ENCODE measurements at regions not wholly inside any gene's neighbourhood (a gene's known extent, or its start where the extent isn't known, plus 50 kb on each side); places are given as distances from the start of the nearest gene placed in this dataset.

DNA sequence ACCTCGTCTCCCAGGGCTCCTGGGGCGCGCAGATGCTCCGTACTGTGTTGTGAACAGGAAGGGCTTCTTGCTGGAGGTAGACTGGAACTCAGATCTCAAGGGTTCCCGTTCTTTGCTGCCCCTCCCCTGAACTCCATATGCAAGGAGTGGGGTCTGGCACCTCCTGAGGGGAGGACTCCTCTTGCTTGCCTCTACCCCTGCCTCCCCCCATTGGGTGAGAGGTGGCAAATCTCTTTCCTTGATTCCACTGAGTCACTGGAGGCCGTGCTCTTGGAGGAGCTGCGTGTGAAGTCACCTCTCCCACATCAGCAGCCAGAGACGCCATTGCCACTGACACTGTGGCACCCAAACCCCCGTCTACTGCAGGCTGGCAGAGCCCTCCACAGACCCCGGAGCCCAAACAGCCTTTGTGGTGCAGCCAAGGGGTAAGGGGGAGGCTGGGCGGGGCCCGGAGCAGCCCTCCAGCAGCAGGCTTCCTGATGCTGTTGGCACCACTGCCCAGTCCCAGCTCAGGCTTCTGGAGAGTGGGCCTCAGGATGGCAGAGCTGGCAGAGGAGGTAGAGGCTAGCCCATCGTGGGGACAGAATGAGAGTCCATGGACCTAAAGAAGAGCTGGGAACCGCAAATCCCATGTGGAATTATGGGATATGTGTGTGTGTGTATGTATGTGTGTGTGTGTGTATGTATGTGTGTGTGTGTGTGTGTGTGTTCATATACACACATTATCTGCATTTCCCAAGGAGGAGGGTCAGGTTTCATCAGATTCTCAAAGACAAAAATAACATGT, 104.9 kb upstream of the RUNX3 start:
- DNase-seq = no peak

DNA sequence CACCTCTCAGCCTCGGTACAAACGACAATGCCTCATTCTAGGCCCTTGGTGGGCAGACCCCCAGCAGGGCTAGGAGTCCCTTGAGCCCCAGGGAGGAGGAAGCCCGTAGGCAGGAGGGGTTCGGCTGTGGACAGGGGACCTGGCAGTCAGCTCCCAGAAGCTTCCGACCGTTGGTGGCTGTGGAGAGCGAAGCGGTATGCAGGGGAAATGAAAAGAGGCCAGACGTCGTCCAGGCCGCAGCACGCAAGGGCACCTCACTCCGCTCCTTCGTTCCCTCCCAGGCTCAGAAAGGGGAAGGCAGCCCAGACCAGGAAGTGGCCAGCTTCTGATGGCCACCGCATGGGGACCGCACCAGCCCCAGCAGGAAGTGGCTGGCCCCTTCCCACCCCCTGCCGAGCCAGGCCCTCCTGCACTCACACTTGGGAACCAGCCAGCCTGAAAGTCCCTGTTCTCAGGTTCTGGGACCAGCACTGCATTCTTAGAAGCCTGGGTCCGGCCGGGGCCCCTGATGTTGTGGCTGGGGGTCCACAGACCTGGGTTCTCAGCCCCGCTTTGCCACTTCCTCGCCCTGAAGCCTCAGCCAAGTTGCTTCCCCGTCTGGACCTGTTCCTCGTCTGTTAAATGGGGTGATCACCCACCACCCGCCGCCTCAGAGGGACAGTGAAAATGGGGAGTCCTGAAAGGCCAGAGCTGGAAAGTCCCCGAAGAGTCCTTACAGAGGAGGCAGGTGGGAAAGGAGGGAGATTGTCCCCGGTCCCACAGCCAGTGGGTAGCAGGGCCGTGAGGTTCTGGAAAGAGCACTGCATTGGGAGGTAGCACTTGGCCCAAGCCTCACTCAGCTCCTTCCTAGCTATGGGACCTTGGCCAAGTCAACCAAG, 104.0 kb upstream of the RUNX3 start:
- DNase-seq = peak; percentile 56

DNA sequence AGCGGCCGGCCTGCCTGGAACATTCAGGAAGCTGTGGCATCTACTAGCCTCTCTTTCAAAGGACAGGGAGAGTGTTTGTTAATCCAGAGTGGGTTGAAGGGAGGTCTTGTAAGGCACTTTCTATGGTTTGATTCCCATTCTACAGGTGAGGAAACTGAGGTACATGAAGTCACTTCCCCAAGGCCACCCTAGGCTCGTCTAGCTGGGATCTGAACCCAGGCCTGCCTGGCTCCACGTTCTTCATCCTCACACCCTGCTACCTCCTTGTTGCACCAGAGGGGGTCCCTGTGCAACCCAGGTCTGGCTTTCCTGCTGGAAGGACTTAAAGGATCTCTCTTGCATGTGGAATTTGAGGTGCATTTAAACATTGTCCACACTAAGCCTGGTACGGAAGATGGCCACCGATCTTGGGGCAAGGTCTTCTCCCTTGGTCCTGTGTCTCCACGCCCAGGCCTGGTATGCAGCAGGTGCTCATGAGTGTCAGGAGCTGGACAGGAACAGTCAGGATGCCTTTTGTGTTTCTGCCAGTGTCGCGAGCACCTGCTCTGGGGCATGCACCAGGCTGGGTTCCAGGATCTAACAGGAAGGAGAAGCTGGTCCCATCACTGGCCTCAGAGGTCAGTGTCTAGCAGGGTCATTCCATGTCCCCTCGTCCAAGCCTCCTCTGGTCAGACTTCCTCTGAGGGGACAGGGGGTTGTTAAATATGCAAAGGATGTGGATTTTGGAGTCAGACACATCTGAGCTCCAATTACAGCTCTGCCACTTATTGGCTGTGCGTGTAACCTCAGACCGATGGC, 103.2 kb upstream of the RUNX3 start:
- no peak for DNase-seq

DNA sequence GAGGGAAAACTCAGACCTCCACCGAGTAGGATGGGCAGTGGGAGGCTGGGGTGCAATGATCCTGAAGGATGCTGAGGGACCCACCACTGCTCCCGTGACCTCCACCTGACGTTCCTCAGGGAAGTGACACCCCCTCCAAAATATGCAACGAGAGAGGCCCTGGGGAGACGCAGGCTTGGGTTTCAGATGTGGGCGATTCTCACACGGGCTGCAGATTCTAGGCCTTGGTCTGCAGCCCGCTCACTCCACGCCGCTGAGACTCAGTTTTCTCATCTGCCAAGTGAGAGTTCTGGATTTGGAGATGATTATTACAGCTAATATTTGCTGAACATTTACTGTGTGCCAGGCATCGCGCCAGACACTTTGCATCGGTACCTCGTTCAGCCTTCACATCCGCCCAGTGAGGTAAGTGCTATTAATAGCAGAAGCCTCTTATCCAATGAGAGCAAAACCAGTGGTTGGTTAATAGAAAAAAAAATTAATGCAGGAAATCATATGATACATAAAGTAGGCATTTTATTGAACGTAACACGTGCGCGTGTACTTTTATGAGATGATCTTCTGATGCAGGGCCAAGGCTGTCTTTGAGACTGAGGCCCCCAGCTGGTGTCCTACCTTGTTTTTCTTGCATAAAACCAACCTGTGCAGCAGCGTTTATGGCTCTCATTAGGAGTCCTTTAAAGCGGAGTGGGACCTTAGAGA, 102.0 kb upstream of the RUNX3 start:
- peak; percentile 90 for DNase-seq

DNA sequence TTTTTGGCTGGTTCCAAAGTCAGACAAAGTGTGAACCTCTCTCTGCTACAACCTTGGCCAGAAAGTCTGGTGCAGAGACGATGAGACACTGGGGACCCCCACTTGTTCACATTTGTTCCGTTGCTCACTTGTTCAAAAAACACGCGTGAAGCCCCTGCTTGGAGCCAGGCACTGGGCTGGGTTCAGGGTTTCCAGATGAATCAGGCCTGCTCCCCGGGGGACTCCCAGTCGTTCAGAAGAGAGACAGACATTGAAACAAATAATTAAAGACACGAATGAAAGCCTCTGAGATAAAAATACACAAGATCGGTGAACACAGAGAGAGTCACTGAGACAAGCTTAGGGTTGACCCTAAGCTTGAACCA, 101.5 kb upstream of the RUNX3 start:
- peak; percentile 39 for DNase-seq

DNA sequence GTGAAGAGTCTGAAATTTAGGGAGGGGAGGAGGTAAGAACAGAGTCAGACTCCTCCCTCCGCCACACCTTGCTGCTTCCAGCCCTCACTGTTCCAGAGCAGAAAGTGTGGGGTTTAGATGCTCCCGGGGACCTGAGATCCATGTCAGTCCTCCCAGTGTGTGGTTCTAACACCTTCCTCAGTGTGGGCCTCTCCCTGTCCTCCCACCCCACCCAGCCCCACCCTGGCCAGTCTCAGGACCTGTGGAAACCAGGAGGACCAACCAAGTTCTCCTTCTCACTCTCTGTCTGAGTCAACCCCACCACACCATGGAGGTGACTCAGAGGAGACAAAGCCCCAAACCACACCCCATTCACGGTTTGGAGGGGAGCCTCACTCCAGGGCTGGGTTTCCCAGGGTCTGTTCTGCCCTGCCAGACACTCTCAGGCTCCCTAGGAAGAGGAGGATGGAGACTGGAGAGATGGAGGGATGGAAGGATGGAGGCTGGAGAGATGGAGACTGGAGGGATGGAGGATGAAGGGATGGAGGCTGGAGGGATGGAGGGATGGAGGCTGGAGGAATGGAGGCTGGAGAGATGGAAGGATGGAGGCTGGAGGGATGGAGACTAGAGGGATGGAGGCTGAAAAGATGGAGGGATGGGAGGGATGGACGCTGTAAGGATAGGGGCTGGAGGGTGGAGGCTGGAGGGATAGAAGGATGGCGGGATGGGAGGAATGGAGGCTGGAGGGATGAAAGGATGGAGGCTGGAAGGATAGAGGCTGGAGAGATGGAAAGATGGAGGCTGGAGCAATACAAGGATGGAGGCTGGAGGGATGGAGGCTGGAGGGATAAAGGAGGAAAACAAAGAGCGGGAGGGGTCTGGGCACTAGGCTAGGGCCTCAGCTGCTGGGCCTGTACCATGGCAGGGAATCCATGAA, 100.9 kb upstream of the RUNX3 start:
- DNase-seq = peak; percentile 74

DNA sequence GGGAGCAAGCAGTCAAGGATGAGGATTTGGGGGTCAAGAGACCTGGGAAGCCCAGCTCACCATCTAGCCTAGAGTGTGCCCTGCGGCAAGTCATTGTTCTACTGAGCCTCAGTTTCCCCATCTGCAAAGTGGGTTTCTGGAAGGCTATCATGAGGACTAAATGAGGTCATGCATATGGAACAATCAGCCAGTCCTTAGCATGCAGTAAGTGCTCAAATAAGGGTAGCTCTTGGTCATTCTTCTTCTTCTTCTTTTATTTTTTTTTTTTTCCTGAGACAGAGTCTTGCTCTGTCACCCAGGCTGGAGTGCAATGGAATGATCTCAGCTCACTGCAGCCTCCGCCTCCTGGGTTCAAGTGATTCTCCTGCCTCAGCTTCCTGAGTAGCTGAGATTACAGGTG, 99.9 kb upstream of the RUNX3 start:
- DNase-seq = no peak

DNA sequence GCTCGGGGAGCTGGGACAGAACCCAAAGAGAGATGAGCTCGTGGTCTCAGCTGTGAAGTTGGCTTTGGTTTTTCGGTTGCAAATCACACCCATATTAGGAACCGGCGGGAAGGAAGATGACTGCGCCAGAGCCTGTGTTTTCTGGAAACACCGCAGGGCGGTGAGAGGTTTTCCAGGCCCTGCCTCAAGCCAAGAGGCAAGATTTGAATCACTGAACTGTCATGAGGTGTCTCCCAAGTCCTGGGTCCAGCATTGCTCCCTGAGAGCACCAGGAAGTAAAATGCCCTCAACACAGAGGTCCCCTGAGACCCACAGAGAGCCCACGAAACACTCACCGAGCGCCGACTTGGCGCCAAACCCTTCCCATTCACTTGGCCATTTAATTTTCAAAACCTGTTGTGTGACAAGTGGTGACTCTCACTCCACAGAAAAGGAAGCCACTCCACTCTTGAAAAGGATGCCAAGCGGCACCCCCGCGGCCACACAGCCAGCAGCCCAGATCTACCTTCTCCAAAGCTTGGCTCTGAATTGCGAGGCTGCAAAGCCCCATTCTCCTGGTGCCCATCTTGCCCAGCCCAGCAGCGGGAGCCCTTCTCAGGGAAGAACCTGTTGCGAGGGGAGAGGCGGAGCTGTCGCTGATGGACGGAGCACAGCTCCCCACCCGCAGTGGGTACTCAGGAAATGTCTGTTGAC, 99.0 kb upstream of the RUNX3 start:
- peak; percentile 49 for DNase-seq

DNA sequence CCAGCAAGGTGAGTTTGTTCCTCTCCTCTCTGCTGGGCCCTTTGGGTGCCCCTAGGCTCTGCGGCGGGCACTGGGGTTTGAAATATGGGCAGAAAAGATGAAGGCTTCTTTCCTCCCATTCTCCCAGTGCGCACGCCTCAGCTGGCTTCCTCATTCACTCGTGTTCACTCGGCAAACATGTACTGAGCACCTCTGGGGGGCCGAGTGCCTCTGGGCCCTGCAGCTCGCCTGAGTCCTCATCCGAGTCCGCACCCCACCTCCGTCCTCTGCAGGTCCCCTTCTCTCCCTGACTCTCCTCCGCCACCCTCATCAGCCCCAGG, 98.5 kb upstream of the RUNX3 start:
- no peak for DNase-seq

DNA sequence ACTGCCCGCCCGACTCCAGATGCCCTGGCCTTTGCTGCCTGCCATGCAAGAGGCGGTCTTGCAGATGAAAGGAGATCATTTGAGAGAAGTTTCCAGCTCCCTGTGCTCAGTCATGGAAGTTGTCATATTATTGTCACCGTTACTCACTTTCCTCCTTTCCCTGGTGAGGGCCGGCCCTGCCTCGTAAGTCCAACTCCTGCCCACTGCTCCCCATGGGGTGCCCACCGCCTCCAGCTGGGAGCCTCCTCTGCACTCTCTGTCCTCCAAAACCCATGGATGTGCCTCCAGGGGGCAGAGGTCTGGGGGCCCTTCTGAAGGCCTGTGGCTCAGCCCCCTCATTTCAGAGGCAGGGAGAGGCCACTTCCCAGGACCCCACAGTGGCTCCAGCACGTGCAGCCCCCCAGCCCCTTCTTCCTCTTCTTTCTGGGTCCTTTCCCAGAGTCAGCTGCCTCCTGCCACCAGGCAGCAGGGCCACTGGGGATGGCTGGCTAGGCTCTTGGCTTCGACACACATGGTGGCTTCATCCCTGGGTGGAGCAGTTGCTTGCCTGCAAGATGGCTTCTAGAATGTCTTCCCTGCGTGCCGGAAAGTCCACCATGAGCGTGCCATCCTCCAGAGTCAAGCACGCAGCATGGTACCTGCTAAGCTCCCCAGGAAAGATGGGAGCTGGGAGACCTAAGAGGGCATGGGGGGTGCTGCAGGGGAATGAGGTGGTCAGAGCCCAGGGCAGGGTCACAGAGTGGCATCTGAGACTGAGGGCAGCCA, 97.9 kb upstream of the RUNX3 start:
- no peak for DNase-seq

DNA sequence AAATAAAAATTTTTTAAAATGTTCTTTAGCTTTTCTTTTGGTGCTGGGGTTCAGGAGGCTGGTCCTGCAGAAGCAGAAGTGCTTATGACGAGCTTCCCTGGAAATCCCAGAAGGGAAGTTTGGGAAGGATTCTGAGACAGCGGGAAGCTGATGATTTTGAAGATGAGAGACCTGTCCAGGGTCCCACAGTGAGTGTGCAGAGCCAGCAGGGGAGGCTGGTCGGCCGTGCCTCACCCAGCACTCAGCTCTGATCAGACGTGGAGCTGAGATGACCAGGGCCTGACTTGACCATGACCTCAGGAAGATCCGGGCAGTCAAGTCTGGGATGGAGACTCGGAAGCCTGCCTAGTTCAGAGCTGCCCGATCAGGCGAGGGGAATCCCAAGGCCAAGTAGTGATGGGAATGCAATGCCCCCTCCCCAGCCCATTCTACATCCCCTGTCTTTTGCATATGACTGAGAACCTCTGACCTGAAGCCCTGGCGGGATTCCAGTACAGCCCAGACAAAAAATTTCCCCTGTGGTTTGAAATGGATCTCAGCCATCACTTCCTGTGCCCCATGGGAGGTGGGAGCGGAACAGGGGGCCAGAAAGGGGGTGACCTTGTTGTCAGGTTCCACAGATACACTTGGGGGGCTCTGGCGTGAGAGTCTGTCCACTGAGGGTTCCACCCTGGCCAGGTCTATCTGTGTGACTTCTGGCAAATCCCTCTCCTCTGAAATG, 96.8 kb upstream of the RUNX3 start:
- no peak for DNase-seq

DNA sequence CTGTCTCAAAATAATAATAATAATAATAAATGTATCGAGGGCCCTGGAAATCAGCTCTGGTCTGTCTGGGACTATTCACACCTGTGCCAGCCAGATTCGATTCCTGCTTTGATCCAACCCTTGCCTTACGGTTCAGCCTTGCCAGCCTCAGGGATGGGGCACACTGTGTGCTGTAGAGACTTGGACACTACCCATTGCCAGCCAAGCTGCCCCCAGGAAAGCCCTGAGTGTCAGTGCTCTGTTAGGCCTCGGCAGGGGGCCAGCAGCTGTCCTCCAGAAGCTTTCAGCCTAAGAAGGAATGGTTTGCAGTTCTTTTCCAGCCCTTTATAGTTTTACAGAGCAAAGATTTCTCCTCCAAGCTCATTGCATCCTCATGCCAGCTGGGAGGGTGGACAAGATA, 96.2 kb upstream of the RUNX3 start:
- DNase-seq = no peak

DNA sequence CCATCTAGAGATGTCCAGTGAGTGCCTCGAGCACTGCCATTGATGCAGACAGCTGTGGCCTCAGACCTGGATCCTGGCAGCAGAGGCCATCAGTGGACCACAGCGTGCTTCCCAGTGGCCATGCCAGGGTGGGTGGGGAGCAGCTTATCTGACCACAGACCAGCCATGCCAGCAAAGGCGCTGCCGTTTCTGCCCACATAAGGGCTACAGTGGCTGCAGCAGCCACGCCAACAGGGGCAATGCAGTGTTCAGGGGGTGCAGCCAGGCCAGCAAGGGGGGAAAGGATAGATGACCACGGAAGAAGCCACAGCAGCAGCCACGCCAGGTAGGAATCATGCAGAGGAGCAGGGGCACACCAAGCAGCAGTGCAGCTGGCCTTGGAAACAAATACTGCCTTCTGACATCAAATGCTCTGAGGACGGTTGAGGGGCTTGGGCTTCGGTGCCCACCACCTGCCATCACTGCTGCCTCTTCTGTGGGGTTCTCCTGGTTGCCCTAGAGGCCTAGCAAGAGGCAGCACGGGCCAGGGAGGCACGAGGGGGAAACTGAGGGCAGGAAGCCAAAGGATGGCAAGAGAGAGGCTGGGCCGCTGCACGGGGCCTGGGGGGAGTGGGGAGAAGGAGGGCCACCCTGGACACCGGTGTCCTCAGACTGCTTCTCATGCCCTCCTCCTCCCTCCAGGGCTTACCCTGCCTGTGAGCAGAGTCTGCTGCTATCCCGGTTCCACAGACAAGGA, 94.7 kb upstream of the RUNX3 start:
- no peak for DNase-seq

DNA sequence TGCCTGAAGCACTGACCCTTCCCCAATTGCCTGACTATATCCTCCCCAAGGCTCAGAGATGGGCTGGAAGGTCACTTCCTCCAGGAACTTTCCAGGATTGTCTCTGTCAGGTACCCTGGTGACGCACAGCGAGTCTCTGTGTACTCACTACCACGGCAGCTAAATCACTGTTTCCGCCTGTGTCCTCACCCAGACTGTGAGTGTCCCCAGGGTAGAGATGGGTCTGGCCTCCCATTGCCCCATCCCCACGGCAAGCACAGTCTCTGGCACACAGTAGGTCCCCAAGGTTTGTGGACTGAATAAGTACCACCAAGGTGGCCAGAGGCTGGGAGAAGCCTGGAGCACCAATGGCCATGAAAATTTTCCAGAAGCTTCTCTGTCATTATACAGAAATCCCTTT, 93.8 kb upstream of the RUNX3 start:
- no peak for DNase-seq

DNA sequence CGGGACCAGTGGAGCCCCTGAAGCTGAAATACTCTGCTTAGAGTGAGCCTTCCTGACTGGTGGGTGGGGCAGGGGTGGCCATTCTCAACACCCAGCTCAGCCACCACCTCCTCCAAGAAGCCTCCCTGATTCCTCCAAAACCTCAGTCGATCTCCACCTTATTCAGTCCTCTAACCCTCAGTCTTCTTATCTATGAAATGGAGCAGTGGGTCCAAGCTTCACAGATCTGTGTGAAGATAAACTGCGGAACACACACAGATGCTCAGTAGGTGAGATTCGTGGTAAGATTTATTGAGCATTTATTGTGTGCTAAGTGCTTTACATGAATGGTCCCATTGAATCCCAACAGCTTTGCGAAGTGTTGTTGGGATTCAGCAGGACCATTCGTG, 93.1 kb upstream of the RUNX3 start:
- no peak for DNase-seq

DNA sequence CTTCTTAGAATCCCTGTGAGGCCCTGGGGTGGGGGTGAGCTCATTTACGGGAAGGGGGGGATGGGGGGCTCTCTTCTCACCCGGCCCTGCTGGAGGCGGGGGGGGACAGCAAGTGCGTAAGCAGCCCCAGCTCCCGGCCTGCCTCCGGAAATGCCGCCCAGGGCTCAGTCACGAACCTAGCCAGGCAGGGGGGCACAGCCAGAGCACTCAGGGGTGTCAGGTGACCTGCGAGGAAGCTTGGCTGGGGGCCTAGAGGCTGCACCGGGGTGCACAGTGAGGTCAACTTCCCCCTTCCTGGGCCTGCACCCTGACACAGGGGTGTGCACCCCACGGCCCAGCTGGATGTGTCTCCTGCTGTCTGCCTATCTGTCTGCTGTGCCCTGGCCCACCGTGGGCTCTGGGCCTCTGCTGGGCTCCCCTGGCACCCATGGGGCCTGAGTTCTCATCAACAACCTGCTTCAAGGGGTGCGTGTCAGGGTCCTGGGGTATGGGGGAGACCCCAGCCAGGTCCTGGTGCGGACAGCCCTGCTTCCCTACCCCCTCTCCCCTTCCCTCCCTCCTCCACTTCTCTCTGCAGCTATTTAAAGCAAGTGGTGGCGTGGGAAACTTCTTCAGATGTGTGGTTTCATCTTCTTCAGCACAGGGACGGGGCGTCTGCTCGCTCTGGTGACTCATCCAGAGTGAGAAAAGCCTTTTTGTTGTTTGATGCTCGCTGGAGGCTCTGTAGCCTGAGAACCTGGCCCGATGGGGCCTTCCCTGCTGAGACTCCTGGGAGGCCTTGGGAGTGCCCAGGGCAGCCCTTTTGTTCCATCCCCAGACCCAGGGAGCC, 92.5 kb upstream of the RUNX3 start:
- peak; percentile 96 for DNase-seq

DNA sequence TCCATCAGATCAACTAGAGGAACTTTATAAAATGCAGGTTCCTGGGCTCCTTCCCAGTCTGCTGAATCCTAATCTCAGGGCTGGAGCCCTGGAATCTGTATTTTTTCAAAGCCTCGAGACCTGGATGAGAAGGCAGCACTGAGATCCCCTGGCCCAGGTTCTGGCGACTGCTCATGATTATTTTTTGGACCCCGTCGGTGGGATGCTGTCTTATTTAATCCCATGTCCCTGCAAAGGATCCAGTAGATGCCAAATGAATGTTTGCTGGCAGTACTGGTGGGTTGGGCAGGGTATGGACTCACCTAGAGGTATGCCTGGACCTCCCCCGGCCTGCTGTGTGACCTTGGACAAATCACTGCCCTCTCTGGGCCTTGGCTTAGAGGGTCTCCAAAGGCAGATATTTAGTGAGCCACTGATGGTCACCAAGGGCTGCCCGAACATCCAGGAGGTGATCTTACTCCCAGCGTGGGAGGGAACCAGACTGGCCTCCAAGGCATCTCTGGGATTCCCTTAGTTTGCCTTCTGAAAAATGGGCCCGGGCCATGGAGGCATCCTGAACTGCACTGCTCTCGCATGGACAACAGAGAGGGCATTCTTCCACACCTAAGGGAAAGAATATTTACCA, 91.6 kb upstream of the RUNX3 start:
- no peak for DNase-seq
